Progenitor cell of endocrine pancreas (in vitro differentiated cells): ENCODE measurements at regions not wholly inside any gene's neighbourhood (a gene's known extent, or its start where the extent isn't known, plus 50 kb on each side); places are given as distances from the start of the nearest gene placed in this dataset.

Source experiments
- DNase-seq: peaks from one replicate; pipeline ENCODE4 v3.0.0; 2021; ENCODE audit warnings: low spot score; ENCODE audit not compliant: unreplicated experiment
- H3K27ac Mint-ChIP-seq: 2 replicates; pipeline ENCODE4 v1.8.0; 2021; ENCODE audit warnings: mild to moderate bottlenecking, moderate library complexity, mixed read lengths
- H3K27me3 Mint-ChIP-seq: 2 replicates; pipeline ENCODE4 v1.8.0; 2021; ENCODE audit warnings: mixed read lengths
- H3K36me3 Mint-ChIP-seq: 2 replicates; pipeline ENCODE4 v1.8.0; 2022; ENCODE audit warnings: mixed read lengths; ENCODE audit not compliant: insufficient read depth
- H3K4me1 Mint-ChIP-seq: 2 replicates; pipeline ENCODE4 v1.8.0; 2021; ENCODE audit warnings: low read depth, mixed read lengths
- H3K4me3 Mint-ChIP-seq: 2 replicates; pipeline ENCODE4 v1.8.0; 2021; ENCODE audit warnings: low read depth, mild to moderate bottlenecking, moderate library complexity, mixed read lengths
- H3K9me3 Mint-ChIP-seq: 2 replicates; pipeline ENCODE4 v1.8.0; 2021; ENCODE audit warnings: low read depth, mixed read lengths
- TF ChIP-seq, protein P1 (sequence below): fragments of 200-600 bp; sonication (generic); IDR thresholded peaks from one replicate; pipeline ENCODE4 v1.5.0; 2021; ENCODE audit warnings: antibody characterized with exemption, mild to moderate bottlenecking; ENCODE audit not compliant: unreplicated experiment

- Mint-ChIP-seq H3K4me1 (no peaks in the 10 kb centered on the region), H3K4me3 (no peak overlapping the region), H3K27ac (no peak overlapping the region), H3K9me3 (peaks cover 18% of the 10 kb centered on the region), H3K27me3 (no peaks in the 10 kb centered on the region), H3K36me3 (peaks cover 2% of the 10 kb centered on the region)
- DNase-seq, result no peak
- TF ChIP-seq, protein P1, sequence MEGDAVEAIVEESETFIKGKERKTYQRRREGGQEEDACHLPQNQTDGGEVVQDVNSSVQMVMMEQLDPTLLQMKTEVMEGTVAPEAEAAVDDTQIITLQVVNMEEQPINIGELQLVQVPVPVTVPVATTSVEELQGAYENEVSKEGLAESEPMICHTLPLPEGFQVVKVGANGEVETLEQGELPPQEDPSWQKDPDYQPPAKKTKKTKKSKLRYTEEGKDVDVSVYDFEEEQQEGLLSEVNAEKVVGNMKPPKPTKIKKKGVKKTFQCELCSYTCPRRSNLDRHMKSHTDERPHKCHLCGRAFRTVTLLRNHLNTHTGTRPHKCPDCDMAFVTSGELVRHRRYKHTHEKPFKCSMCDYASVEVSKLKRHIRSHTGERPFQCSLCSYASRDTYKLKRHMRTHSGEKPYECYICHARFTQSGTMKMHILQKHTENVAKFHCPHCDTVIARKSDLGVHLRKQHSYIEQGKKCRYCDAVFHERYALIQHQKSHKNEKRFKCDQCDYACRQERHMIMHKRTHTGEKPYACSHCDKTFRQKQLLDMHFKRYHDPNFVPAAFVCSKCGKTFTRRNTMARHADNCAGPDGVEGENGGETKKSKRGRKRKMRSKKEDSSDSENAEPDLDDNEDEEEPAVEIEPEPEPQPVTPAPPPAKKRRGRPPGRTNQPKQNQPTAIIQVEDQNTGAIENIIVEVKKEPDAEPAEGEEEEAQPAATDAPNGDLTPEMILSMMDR, result no peak
Measured at GRCh38 chr3:147713234-147714133, 304.3 kb downstream of the ZIC1 start.

DNA sequence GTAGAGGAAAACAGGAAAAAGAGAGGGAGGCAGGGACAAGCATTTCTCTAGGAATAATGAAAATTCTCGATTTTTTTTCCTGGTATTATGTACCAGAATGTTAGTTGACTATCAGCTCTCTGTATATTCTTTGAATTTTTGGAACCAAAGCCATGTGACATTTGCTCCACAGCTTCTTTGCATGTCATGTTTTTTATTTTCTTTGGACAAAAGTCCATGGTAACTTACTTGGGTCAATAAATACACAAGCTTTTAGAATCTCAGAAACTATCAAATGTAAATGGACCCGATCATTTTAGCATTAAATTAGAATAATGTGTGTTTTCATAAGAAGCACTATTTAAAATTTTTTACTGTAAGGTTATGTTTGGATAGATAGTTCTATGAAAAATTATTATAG lies 320.5 kb downstream of the ZIC1 start:
- DNase-seq, result no peak
- TF ChIP-seq, protein P1, result no peak
- peaks cover 4% of the 10 kb centered on the region for H3K4me1 Mint-ChIP-seq
- H3K9me3 Mint-ChIP-seq, result peaks cover 2% of the 10 kb centered on the region
- H3K4me3 Mint-ChIP-seq, result no peak overlapping the region
- no peaks in the 10 kb centered on the region for H3K36me3 Mint-ChIP-seq
- no peaks in the 10 kb centered on the region for H3K27me3 Mint-ChIP-seq
- H3K27ac Mint-ChIP-seq, result no peak overlapping the region

DNA sequence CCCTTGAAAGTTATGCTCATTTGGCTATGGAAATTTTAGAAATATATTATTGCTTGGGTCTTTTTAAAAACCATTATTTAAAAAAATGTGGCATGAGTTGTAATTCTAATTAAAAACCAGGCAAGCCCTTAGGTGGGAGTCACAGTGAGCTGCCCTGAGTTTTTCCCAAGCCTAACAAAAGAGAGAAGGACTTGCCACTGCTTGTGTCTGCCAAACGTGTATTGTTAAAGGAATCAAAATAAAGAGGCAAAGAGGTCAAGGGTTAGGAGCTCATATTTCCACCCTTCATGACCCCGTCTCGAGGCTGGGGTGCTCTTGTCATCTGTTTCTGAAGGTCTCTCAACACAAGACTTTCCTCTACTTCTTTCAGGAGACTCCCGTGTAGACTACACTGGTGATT lies 321.1 kb downstream of the ZIC1 start:
- Mint-ChIP-seq H3K36me3 (no peaks in the 10 kb centered on the region), H3K27me3 (no peaks in the 10 kb centered on the region), H3K27ac (peak overlapping the region; percentile 45), H3K9me3 (peaks cover 2% of the 10 kb centered on the region), H3K4me3 (no peak overlapping the region), H3K4me1 (peaks cover 4% of the 10 kb centered on the region)
- no peak for DNase-seq
- TF ChIP-seq, protein P1, result no peak

GRCh38 chr3:147733217-147733616 lies 324.1 kb downstream of the ZIC1 start:
- no peak for DNase-seq
- H3K4me3 Mint-ChIP-seq, result no peak overlapping the region
- H3K36me3 Mint-ChIP-seq, result no peaks in the 10 kb centered on the region
- TF ChIP-seq, protein P1, result no peak
- H3K27ac Mint-ChIP-seq, result no peak overlapping the region
- peaks cover 2% of the 10 kb centered on the region for H3K9me3 Mint-ChIP-seq
- no peaks in the 10 kb centered on the region for H3K27me3 Mint-ChIP-seq
- H3K4me1 Mint-ChIP-seq, result peaks cover 4% of the 10 kb centered on the region

DNA sequence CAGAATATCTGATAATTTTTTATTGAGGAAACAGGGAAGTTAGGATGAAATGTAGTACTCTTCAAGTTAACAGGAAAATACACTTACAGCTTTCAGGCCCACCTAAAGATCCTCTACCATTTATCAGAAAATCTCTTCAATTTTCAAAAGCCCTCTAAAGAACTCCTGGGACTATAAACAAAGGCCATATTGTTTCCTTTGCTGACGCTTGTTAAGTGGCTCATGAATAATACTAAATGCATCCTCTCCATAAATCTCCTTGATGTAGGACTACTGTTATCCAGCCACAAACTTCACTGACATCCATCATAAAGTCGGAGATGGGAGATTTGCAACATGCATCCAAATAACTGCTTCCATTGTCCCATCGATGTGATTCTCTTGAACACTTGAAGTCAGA lies 326.5 kb downstream of the ZIC1 start:
- Mint-ChIP-seq H3K4me3 (no peak overlapping the region), H3K4me1 (peaks cover 4% of the 10 kb centered on the region), H3K27me3 (no peaks in the 10 kb centered on the region), H3K9me3 (no peaks in the 10 kb centered on the region), H3K27ac (no peak overlapping the region), H3K36me3 (no peaks in the 10 kb centered on the region)
- TF ChIP-seq, protein P1, result no peak
- no peak for DNase-seq
